ENCODE measurements at regions not wholly inside any gene's neighbourhood (a gene's known extent, or its start where the extent isn't known, plus 50 kb on each side); places are given as distances from the start of the nearest gene placed in this dataset.

DNA sequence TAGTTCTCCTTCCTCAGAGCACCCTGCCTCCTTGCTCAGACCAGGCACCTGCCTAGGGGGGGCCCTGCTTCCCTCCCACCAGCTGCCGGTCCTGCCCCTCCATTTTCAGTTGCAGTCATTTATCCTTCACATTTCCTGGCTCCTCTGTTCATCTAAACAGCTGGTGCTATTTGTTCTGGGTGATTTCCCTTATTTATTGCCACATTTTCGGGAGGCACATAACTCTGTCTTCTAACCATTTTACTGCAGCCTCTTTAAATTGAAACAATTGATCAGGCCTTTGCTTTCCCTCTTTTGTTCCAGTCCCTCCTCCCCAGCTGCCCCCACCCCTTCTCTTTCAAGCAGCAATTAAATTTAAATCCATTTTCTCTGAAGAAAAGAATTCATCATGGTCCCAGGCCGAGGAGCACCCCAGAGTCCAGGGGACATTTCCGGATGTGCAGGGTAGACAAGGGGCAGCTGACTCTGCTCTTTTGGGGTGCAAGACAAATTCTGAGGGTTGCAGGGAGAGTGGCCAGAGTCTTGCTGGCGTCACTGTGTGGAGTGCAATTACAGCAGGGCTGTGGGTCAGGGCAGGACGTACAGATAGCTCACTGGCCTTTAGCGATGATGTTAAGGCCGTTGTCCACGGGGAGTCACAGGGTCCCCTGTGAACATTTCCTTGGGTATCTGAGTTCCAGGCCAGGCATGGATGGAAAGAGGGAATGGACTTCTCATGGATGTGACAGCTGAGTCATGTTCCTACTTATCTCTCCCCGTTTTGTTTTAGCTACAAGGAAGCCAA lies 476.4 kb downstream of the TBC1D22A start:
- no peaks in the 10 kb centered on the region for H3K4me1 Mint-ChIP-seq
- CTCF ChIA-PET, result no interaction called here
- POLR2A ChIA-PET, result no interaction called here
- no peak for DNase-seq
- Histone ChIP-seq H3K4me1 (ENCODE audit: insufficient read depth, low read length) (no peaks in the 10 kb centered on the region), H3K27ac (ENCODE audit: low read depth, low read length) (no peak overlapping the region), H3K27me3 (ENCODE audit: insufficient read depth, low read length, poor library complexity, severe bottlenecking) (peaks cover under 1% of the 10 kb centered on the region), H3K36me3 (ENCODE audit: insufficient read depth, low read length) (no peaks in the 10 kb centered on the region), H3K4me3 (ENCODE audit: low read length) (no peak overlapping the region), H3K9me3 (ENCODE audit: low read length) (no peaks in the 10 kb centered on the region)
- no peak overlapping the region for H3K27ac Mint-ChIP-seq
- no peaks in the 10 kb centered on the region for H3K36me3 Mint-ChIP-seq
- peaks cover 8 to 32% of the 10 kb centered on the region in 2 donors for H3K27me3 Mint-ChIP-seq
- H3K9me3 Mint-ChIP-seq, result peaks cover 0 to 8% (median 6%) of the 10 kb centered on the region in 5 donors
- H3K4me3 Mint-ChIP-seq, result no peak overlapping the region

DNA sequence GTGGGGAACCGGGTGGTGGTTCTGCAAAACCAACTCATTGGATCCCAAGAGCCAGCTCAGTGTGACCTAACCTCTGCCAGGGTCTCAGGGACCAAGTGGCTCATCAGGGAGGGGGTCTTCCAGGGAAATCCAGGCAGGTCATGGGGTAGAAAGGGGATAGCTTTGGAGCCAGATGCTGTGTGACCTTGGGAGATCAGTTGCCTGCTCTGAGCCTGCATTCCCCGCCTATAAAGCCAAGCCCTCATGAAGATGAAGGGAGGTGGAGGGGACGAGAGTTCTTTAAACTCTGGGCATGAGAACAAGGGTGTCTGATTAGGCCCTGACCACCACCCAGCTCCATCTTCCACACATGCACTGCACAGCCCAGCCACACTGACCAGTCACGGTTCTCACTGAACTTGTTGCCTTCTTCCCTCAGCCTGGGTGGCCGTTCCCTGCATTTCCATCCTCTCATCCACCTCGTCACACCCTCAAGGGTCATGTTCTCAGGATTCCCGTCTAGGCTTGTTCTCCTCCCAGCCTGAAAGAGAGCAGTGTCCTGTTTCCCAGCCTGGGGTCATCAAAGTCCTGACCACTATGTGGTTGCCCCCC lies 475.5 kb downstream of the TBC1D22A start:
- H3K36me3 ChIP-seq (ENCODE audit: insufficient read depth, low read length), result no peaks in the 10 kb centered on the region
- H3K9me3 ChIP-seq (ENCODE audit: low read length), result no peaks in the 10 kb centered on the region
- no peaks in the 10 kb centered on the region for H3K36me3 Mint-ChIP-seq
- ChIA-PET POLR2A (no interaction called here), CTCF (no interaction called here)
- no peak overlapping the region for H3K27ac ChIP-seq (ENCODE audit: low read depth, low read length)
- H3K4me3 Mint-ChIP-seq, result peak overlapping the region in 1 of 7 donors; percentile 21
- H3K4me3 ChIP-seq (ENCODE audit: low read length), result no peak overlapping the region
- H3K27me3 Mint-ChIP-seq, result peaks cover 9 to 29% of the 10 kb centered on the region in 2 donors
- H3K4me1 Mint-ChIP-seq, result no peaks in the 10 kb centered on the region
- DNase-seq, result no peak
- no peaks in the 10 kb centered on the region for H3K27me3 ChIP-seq (ENCODE audit: insufficient read depth, low read length, poor library complexity, severe bottlenecking)
- H3K4me1 ChIP-seq (ENCODE audit: insufficient read depth, low read length), result no peaks in the 10 kb centered on the region
- H3K27ac Mint-ChIP-seq, result no peak overlapping the region
- H3K9me3 Mint-ChIP-seq, result peaks cover 2 to 5% (median 4%) of the 10 kb centered on the region in 5 donors

DNA sequence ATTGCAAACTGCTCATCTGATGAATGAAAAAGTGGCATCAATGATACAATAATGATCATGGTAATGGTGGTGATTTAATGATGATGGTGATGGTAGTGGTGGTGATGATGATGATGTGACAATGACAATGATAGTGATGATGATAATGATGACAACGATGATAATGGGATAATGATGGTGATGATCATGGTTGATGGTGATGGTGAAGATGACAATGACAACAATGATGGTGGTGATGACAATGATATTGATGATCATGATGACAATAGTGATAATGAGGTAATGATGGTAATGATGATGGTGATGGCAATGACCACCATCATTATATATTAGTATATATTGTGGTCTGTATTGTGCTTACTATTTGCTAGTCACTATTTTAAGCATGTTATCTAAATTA lies 474.3 kb downstream of the TBC1D22A start:
- Histone ChIP-seq H3K27me3 (ENCODE audit: insufficient read depth, low read length, poor library complexity, severe bottlenecking) (no peaks in the 10 kb centered on the region), H3K9me3 (ENCODE audit: low read length) (no peaks in the 10 kb centered on the region), H3K4me1 (ENCODE audit: insufficient read depth, low read length) (no peaks in the 10 kb centered on the region), H3K27ac (ENCODE audit: low read depth, low read length) (no peak overlapping the region), H3K4me3 (ENCODE audit: low read length) (no peak overlapping the region), H3K36me3 (ENCODE audit: insufficient read depth, low read length) (no peaks in the 10 kb centered on the region)
- POLR2A ChIA-PET, result no interaction called here
- no peak for DNase-seq
- H3K27me3 Mint-ChIP-seq, result peaks cover 9 to 24% of the 10 kb centered on the region in 2 donors
- CTCF ChIA-PET, result no interaction called here
- H3K36me3 Mint-ChIP-seq, result no peaks in the 10 kb centered on the region
- no peaks in the 10 kb centered on the region for H3K4me1 Mint-ChIP-seq
- H3K4me3 Mint-ChIP-seq, result no peak overlapping the region
- H3K27ac Mint-ChIP-seq, result no peak overlapping the region
- H3K9me3 Mint-ChIP-seq, result peaks cover 0 to 5% (median 2%) of the 10 kb centered on the region in 5 donors

DNA sequence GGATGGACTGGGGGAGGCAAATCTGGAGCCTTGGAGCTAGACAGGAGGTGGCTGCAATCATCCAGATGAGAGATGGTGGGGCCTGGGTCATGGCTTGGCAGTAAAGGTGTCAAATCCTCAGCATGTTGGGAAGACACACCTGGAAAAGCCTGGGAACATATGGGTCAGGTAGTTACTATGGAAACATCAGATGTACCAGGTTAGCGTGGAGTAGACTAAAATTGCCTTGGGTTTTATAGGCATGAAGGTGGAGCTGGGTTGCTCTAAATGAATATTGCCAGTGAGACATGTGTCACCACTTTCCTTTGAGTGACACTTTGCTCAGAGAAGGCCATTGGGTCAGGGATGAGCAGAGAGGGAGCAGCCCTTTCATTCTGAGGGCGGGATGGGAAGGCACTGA lies 473.7 kb downstream of the TBC1D22A start:
- Mint-ChIP-seq H3K36me3 (no peaks in the 10 kb centered on the region), H3K4me3 (no peak overlapping the region)
- no peak for DNase-seq

DNA sequence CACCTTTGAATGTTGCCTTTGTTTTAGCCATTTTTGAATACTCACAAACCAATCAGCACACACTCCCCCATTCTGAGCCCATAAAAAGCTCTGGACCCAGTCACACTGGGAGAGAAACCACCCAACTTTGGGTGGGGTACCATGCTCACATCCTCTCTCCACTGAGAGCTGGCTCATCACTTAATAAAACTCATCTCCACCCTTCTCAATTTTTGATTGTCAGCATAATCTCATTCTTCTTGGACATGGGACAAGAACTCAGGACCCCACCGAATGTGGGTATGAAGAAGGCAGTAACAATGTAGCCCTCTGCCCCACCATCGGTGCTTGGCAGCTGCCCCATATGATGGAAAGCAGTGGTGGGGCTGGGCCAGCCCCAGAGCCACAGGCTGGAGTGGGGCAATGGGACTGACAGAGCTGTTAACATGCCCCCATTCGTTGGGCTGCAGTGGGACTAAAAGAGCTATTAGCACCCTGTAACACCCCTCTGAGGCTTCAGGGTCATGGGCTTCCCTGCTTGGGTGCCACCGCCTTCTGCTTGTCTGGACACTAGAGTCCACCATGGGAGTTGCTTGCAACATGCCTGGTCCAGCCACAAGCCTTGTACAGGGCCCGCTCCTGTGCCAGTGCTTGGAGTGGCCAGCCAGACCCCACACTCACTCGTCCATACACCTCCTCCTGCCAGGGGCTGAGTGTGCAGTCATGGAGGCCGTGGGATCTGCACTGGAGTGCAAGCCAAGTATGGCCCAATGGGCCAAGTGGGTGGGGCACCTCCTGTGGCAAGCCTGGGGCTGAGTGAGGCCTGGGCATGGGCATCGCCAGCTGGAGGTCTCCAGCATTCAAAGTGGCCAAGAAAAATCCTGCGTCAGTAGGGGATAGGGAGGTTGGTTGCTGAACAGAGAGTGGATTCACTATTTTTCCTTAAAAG lies 471.1 kb downstream of the TBC1D22A start:
- Histone ChIP-seq H3K4me3 (ENCODE audit: low read length) (no peak overlapping the region), H3K27ac (ENCODE audit: low read depth, low read length) (no peak overlapping the region), H3K9me3 (ENCODE audit: low read length) (no peaks in the 10 kb centered on the region), H3K27me3 (ENCODE audit: insufficient read depth, low read length, poor library complexity, severe bottlenecking) (no peaks in the 10 kb centered on the region), H3K4me1 (ENCODE audit: insufficient read depth, low read length) (no peaks in the 10 kb centered on the region), H3K36me3 (ENCODE audit: insufficient read depth, low read length) (no peaks in the 10 kb centered on the region)
- DNase-seq, result no peak
- ChIA-PET CTCF (no interaction called here), POLR2A (no interaction called here)
- H3K4me3 Mint-ChIP-seq, result no peak overlapping the region
- no peaks in the 10 kb centered on the region for H3K4me1 Mint-ChIP-seq
- peaks cover 0 to 5% (median 2%) of the 10 kb centered on the region in 5 donors for H3K9me3 Mint-ChIP-seq
- H3K27me3 Mint-ChIP-seq, result peaks cover 11% of the 10 kb centered on the region in 2 donors
- peak overlapping the region in 1 of 8 donors; percentile 43 for H3K27ac Mint-ChIP-seq
- no peaks in the 10 kb centered on the region for H3K36me3 Mint-ChIP-seq

More for the DNA sequence above, 473.7 kb downstream of the TBC1D22A start:
- Histone ChIP-seq H3K27ac (ENCODE audit: low read depth, low read length) (no peak overlapping the region), H3K36me3 (ENCODE audit: insufficient read depth, low read length) (no peaks in the 10 kb centered on the region), H3K4me3 (ENCODE audit: low read length) (no peak overlapping the region), H3K9me3 (ENCODE audit: low read length) (no peaks in the 10 kb centered on the region), H3K4me1 (ENCODE audit: insufficient read depth, low read length) (no peaks in the 10 kb centered on the region), H3K27me3 (ENCODE audit: insufficient read depth, low read length, poor library complexity, severe bottlenecking) (no peaks in the 10 kb centered on the region)
- H3K27me3 Mint-ChIP-seq, result peaks cover 12 to 21% of the 10 kb centered on the region in 2 donors
- peaks cover 0 to 5% (median 2%) of the 10 kb centered on the region in 5 donors for H3K9me3 Mint-ChIP-seq
- CTCF ChIA-PET, result no interaction called here
- no peaks in the 10 kb centered on the region for H3K4me1 Mint-ChIP-seq
- POLR2A ChIA-PET, result no interaction called here
- H3K27ac Mint-ChIP-seq, result no peak overlapping the region

DNA sequence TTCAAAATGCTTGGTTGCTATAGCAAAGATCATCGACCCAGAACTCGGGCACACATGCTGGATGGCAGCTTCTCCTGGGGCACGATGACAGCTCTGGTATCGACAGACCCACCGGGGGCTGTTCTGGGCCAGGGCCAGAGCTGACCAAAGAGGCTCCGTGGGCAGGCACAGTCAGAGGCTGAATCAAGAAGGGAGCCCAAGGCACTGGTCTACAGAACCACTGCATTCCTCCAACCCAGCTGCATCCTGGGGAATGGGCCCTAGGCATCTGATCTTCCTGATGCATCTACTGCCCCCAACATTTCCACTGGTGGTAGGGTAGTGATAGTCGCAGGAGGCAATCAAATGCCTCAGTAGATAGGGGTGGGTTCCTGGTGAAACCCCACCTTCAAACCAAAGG lies 470.3 kb downstream of the TBC1D22A start:
- Mint-ChIP-seq H3K4me3 (no peak overlapping the region), H3K9me3 (peaks cover 0 to 5% (median 2%) of the 10 kb centered on the region in 5 donors)
- H3K27me3 ChIP-seq (ENCODE audit: insufficient read depth, low read length, poor library complexity, severe bottlenecking), result no peaks in the 10 kb centered on the region

DNA sequence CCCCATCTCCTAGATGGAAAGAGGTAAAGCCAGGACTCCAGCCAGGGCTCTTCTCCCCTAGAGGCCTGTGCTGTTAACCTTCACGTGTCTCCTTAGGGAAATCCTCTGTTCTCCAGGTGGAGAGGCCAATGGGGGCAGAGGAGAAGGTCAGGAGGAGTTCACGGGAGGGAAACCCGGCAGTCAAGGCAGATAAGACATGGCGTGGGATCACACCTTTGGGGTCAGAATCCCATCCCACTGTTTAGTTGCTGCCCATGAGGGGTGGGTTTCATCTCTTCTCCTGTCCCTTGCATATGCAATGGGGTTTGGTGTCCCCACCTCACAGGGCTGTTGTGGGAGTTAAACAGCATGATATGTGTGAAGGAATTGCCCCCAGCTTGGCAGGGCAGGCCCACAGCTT lies 469.7 kb downstream of the TBC1D22A start:
- POLR2A ChIA-PET, result no interaction called here
- Mint-ChIP-seq H3K9me3 (peaks cover 0 to 5% (median 2%) of the 10 kb centered on the region in 5 donors), H3K36me3 (no peaks in the 10 kb centered on the region), H3K4me1 (no peaks in the 10 kb centered on the region), H3K27me3 (peaks cover 6 to 11% of the 10 kb centered on the region in 2 donors), H3K27ac (no peak overlapping the region), H3K4me3 (no peak overlapping the region)
- CTCF ChIA-PET, result no interaction called here
- Histone ChIP-seq H3K27ac (ENCODE audit: low read depth, low read length) (no peak overlapping the region), H3K4me1 (ENCODE audit: insufficient read depth, low read length) (no peaks in the 10 kb centered on the region), H3K9me3 (ENCODE audit: low read length) (no peaks in the 10 kb centered on the region), H3K36me3 (ENCODE audit: insufficient read depth, low read length) (no peaks in the 10 kb centered on the region), H3K4me3 (ENCODE audit: low read length) (no peak overlapping the region), H3K27me3 (ENCODE audit: insufficient read depth, low read length, poor library complexity, severe bottlenecking) (no peaks in the 10 kb centered on the region)
- no peak for DNase-seq

More for the DNA sequence above, 470.3 kb downstream of the TBC1D22A start:
- CTCF ChIA-PET, result no interaction called here
- H3K27me3 Mint-ChIP-seq, result peaks cover 5 to 11% of the 10 kb centered on the region in 2 donors
- no peaks in the 10 kb centered on the region for H3K4me1 Mint-ChIP-seq
- Histone ChIP-seq H3K4me1 (ENCODE audit: insufficient read depth, low read length) (no peaks in the 10 kb centered on the region), H3K27ac (ENCODE audit: low read depth, low read length) (no peak overlapping the region), H3K36me3 (ENCODE audit: insufficient read depth, low read length) (no peaks in the 10 kb centered on the region), H3K9me3 (ENCODE audit: low read length) (no peaks in the 10 kb centered on the region), H3K4me3 (ENCODE audit: low read length) (no peak overlapping the region)
- POLR2A ChIA-PET, result no interaction called here
- no peak for DNase-seq
- no peaks in the 10 kb centered on the region for H3K36me3 Mint-ChIP-seq
- H3K27ac Mint-ChIP-seq, result no peak overlapping the region

DNA sequence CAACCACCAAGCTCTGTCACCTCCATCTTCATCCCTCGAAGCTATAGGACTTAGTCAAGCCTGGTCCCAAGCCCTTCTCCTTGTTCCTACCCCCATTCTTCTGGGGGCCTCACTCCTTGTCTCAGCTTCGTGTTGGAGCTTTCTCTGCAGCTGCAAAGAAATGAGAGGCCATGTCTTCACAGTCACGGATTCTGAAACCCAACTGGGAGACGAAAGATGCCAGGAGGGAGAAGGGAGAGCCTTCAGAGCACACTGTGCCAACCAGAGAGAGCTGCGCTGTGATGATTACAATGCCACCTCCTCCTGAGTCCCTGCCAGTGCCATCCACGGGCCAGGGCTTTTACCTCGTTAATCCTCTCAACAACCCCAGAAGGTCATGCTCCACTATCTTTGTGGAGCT lies 469.3 kb downstream of the TBC1D22A start:
- Histone ChIP-seq H3K4me1 (ENCODE audit: insufficient read depth, low read length) (no peaks in the 10 kb centered on the region), H3K4me3 (ENCODE audit: low read length) (no peak overlapping the region), H3K9me3 (ENCODE audit: low read length) (no peaks in the 10 kb centered on the region), H3K36me3 (ENCODE audit: insufficient read depth, low read length) (no peaks in the 10 kb centered on the region), H3K27ac (ENCODE audit: low read depth, low read length) (no peak overlapping the region), H3K27me3 (ENCODE audit: insufficient read depth, low read length, poor library complexity, severe bottlenecking) (no peaks in the 10 kb centered on the region)
- POLR2A ChIA-PET, result no interaction called here
- Mint-ChIP-seq H3K4me1 (no peaks in the 10 kb centered on the region), H3K4me3 (no peak overlapping the region), H3K9me3 (peaks cover 0 to 5% (median 1%) of the 10 kb centered on the region in 5 donors), H3K27ac (no peak overlapping the region), H3K36me3 (no peaks in the 10 kb centered on the region), H3K27me3 (peaks cover 6 to 12% of the 10 kb centered on the region in 2 donors)
- no peak for DNase-seq
- CTCF ChIA-PET, result no interaction called here

All from CD8-positive, alpha-beta memory T cell (primary cell).